ENCODE measurements at regions not wholly inside any gene's neighbourhood (a gene's known extent, or its start where the extent isn't known, plus 50 kb on each side); places are given as distances from the start of the nearest gene placed in this dataset.

- ChIA-PET POLR2A (no interaction called here), CTCF (no interaction called here)
- no peak for DNase-seq (ENCODE audit: low read depth, low spot score)
- Histone ChIP-seq H3K27ac (ENCODE audit: low read depth, low read length) (no peak overlapping the region), H3K9me3 (ENCODE audit: control insufficient read depth, insufficient read depth, low read length) (no peaks in the 10 kb centered on the region), H3K27me3 (ENCODE audit: control insufficient read depth, insufficient read depth, low read length) (no peaks in the 10 kb centered on the region), H3K4me3 (ENCODE audit: low read depth, low read length) (no peak overlapping the region)
- TF ChIP-seq CTCF (IDR thresholded peaks at IDR 0.05; ENCODE audit: low read depth, low read length) = no peak
Measured at GRCh38 chr13:37409756-37410155, 188.8 kb downstream of the POSTN start.

GRCh38 chr13:37407156-37407555, 191.4 kb downstream of the POSTN start:
- ChIA-PET CTCF (no interaction called here), POLR2A (no interaction called here)
- no peak for DNase-seq (ENCODE audit: low read depth, low spot score)
- Histone ChIP-seq H3K27me3 (ENCODE audit: control insufficient read depth, insufficient read depth, low read length) (no peaks in the 10 kb centered on the region), H3K9me3 (ENCODE audit: control insufficient read depth, insufficient read depth, low read length) (no peaks in the 10 kb centered on the region), H3K27ac (ENCODE audit: low read depth, low read length) (no peak overlapping the region), H3K4me3 (ENCODE audit: low read depth, low read length) (no peak overlapping the region)
- no peak for TF ChIP-seq CTCF (IDR thresholded peaks at IDR 0.05; ENCODE audit: low read depth, low read length)

- no peak for TF ChIP-seq CTCF (IDR thresholded peaks at IDR 0.05; ENCODE audit: low read depth, low read length)
- no peak overlapping the region for H3K27ac ChIP-seq (ENCODE audit: low read depth, low read length)
- no peak for DNase-seq (ENCODE audit: low read depth, low spot score)
- POLR2A ChIA-PET = interaction anchor here (0.6 kb wide), 1 partner anchor 198 kb away, joined by 3 read pairs; no protein-coding TSS in a partner anchor
- H3K27me3 ChIP-seq (ENCODE audit: control insufficient read depth, insufficient read depth, low read length) = no peaks in the 10 kb centered on the region
- no peak overlapping the region for H3K4me3 ChIP-seq (ENCODE audit: low read depth, low read length)
- CTCF ChIA-PET = no interaction called here
- H3K9me3 ChIP-seq (ENCODE audit: control insufficient read depth, insufficient read depth, low read length) = no peaks in the 10 kb centered on the region
Measured at GRCh38 chr13:37406031-37406430, 192.5 kb downstream of the POSTN start.

GRCh38 chr13:37403776-37404527, 194.6 kb downstream of the POSTN start:
- no peaks in the 10 kb centered on the region for H3K27me3 ChIP-seq (ENCODE audit: control insufficient read depth, insufficient read depth, low read length)
- ChIA-PET CTCF (interaction anchor here (1.1 kb wide), 1 partner anchor 9 kb away, joined by 3 read pairs; no protein-coding TSS in a partner anchor), POLR2A (no interaction called here)
- no peaks in the 10 kb centered on the region for H3K9me3 ChIP-seq (ENCODE audit: control insufficient read depth, insufficient read depth, low read length)
- DNase-seq (ENCODE audit: low read depth, low spot score) = peak; percentile 73
- peak overlapping the region; percentile 33 for H3K27ac ChIP-seq (ENCODE audit: low read depth, low read length)
- TF ChIP-seq CTCF (IDR thresholded peaks at IDR 0.05; ENCODE audit: low read depth, low read length) = no peak
- H3K4me3 ChIP-seq (ENCODE audit: low read depth, low read length) = no peak overlapping the region

- DNase-seq (ENCODE audit: low read depth, low spot score) = no peak
- TF ChIP-seq CTCF (IDR thresholded peaks at IDR 0.05; ENCODE audit: low read depth, low read length) = no peak
- Histone ChIP-seq H3K27me3 (ENCODE audit: control insufficient read depth, insufficient read depth, low read length) (no peaks in the 10 kb centered on the region), H3K9me3 (ENCODE audit: control insufficient read depth, insufficient read depth, low read length) (no peaks in the 10 kb centered on the region), H3K27ac (ENCODE audit: low read depth, low read length) (no peak overlapping the region), H3K4me3 (ENCODE audit: low read depth, low read length) (no peak overlapping the region)
- ChIA-PET POLR2A (no interaction called here), CTCF (no interaction called here)
Measured at GRCh38 chr13:37401721-37402120, 196.8 kb downstream of the POSTN start.
